ENCODE measurements at regions not wholly inside any gene's neighbourhood (a gene's known extent, or its start where the extent isn't known, plus 50 kb on each side); places are given as distances from the start of the nearest gene placed in this dataset.
A peak's percentile ranks its signal among the peaks of the same experiment; 100 is the strongest.

DNA sequence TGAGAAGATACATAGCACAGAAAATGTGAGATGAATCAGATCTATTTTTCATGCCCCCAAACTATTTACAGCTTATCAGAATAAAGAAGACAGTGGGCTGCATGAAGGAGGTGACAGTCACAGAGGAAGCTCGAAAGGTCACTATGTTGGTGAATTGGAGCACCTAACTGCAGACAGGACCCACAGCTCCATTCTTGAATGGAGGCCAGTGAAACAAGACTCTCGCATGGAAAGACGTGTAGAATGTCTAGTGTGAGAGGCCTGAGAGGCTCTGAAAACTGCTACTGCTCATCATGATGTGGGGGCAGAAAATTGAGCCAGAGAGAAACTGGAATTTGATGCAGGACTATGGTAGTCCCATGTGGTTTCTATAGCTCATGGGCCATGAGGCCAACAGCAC, 60.3 kb upstream of the CCDC190 start:
- DNase-seq (ENCODE audit: low spot score) = no peak

DNA sequence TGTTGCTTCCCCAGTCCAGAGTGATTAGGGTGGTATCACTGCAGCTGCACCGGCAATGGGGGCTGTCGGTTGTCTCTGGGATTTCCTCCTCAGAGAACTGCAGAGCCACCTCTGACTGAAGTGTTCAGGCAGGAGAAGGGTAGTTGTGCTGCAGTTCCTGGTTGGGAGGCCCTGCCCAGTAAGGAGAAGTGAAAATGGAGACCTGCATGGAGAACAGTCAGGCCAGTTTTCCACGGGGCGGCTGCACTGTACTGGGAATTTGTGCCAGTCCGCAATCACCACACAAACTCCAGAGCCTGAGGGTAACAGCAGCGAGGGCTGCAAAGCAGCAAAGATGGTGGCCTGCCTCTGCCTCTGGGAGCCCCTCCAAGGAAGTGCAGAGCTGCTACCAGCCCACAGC, 58.1 kb upstream of the CCDC190 start:
- DNase-seq (ENCODE audit: low spot score) = no peak

DNA sequence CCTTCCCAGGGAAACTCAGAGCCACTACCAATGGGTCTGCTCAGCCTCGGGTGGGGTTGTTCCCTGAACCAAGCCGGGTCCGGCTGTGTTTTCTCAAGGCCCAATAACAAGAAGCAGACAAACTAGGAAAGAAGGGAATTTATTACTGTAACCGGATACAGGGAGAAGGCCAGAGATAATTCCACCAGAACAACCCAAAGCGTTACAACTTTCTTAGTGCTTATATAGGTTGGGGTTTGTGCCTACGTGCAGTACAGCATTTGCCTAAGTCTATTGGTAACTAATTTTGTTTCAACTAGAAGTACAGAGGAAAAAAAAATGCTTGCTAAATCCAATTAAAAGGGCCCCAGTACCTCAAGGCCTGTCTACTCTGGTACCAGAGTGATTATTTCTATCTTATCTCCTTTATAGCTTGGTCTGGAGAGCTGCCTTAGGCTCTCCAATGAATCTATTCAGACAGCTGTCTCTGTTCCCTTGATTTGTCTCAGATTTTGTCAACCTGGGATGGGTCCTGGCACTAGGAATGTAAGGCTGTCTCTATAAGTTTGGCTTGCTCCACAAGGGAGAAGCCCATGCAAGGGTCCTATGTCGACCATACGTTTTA, 57.3 kb upstream of the CCDC190 start:
- no peak for DNase-seq (ENCODE audit: low spot score)

DNA sequence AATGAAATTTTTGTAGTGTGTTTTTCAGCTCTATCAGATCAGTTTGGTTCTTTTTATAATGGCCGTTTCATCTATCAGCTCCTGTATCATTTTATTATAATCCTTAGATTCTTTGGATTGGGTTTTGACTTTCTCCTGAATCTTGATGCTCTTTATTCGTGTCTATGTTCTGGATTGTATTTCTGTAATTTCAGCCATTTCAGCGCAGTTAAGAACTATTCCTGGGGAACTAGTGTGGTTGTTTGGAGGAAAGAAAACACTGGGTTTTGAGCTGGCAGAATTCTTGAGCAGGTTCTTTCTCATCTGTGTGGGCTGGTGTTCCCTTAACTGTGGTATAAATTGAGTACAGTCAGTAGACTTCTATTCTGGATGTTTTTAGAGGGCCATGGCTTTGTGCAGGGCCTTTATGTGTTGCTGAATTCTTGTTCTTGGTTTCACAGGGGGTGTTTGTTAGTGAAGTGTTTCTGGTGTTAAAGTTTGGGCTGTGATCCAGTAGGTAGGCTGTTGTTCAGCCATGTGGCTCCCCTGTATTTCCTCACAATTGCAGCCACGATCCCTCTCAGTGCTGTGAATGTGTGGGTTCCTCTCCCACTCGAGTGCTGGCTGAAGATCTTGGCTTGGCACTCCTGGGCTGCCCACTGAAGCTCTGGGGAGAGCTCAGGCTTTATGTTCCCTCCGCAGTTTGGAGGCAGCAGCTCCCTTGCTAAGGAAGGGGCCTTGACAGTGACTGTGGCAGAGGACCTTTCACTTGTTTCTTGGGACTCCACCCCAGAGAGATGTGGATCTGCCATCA, 56.0 kb upstream of the CCDC190 start:
- DNase-seq (ENCODE audit: low spot score) = no peak

GRCh38 chr1:162916407-162916806, 55.4 kb upstream of the CCDC190 start:
- DNase-seq (ENCODE audit: low spot score) = peak; percentile 14

- DNase-seq (ENCODE audit: low spot score) = no peak
Observed at GRCh38 chr1:162914601-162915000, 53.6 kb upstream of the CCDC190 start.

DNA sequence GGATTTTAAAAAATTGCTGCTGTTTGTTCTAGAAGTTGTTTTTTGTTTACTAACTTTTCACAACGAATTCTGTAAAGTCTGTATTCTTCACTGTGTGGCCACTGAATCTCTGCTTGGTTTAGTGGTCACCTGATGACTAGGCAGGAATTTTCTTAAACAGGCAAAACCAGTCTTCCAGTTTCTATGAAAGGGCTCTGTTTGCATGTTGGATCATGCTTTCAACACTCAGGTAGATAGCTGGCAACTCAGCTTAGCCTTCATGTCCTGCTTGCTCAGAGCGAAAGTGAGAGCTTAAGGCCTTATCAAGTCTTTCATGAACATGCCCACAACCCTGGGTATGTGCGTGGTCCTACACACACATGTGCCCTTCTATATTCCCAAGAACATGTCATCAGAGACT, 52.4 kb upstream of the CCDC190 start:
- no peak for DNase-seq (ENCODE audit: low spot score)

DNA sequence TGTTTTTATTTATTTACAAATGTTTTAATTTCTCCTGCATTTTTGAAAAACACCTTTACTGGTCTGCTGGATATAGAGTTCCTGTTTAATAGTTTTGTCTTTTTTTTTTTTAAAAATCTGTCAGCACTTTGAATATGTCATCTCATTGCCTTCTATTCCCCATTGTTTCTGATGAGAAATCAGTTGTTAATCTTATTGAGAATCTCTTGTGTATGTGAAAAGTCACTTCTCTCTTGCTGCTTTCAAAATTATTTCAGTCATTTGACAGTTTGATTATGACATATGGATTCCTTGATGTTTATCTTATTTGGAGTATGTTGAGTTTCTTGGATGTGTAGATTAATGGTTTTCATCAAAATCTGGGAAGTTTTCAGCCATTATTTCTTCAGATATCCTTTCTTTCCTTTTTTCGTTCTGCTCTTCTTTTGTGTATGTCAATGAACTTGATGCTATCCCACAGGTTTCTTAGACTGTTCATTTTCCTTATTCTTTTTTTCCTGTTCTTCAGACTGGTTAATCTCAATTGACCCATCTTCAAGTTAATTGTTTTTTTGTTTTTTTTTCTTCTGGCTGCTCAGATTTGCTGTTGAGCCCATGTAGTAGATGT, 51.2 kb upstream of the CCDC190 start:
- no peak for DNase-seq (ENCODE audit: low spot score)

All from AG20443 (cell line).